Kidney (tissue), 13 donors: ENCODE measurements at regions not wholly inside any gene's neighbourhood (a gene's known extent, or its start where the extent isn't known, plus 50 kb on each side); places are given as distances from the start of the nearest gene placed in this dataset.

Experiments used
- DNase-seq, 5 donors: peaks; one replicate each; pipeline ENCODE4 v3.0.0-alpha.2; 2013 to 2020
- FAIRE-seq: peaks from 2 replicates; lab custom pipeline; 2012; peaks lifted over from hg19 to GRCh38; lab: Jason Lieb, UNC
- H3K27ac ChIP-seq, 2 donors: one replicate each; pipeline ENCODE4 v1.7.0; 2013; ENCODE audit warnings: low read depth in 2 of 2, low read length in 2 of 2, inconsistent platforms in 1 of 2
- H3K27me3 ChIP-seq: one replicate; pipeline ENCODE4 v1.7.1; 2013; ENCODE audit warnings: low read length, inconsistent platforms; ENCODE audit not compliant: control insufficient read depth, insufficient read depth
- H3K36me3 ChIP-seq, 3 donors: one replicate each; pipeline versions ENCODE4 v1.7.0 to v1.7.1; 2013; ENCODE audit warnings: low read length in 3 of 3, control low read depth in 1 of 3, inconsistent platforms in 1 of 3; ENCODE audit not compliant: insufficient read depth in 3 of 3, control insufficient read depth in 2 of 3
- H3K4me1 ChIP-seq, 3 donors: one replicate each; pipeline versions ENCODE4 v1.7.0 to v1.7.1; 2013; ENCODE audit warnings: low read length in 3 of 3, inconsistent platforms in 1 of 3, low read depth in 1 of 3; ENCODE audit not compliant: control insufficient read depth in 2 of 3, insufficient read depth in 2 of 3
- H3K4me3 ChIP-seq, 3 donors: one replicate each; pipeline versions ENCODE4 v1.7.0 to v1.8.1; 2013; ENCODE audit warnings: low read length in 3 of 3, control low read depth in 1 of 3, inconsistent platforms in 1 of 3
- H3K9ac ChIP-seq, 3 donors: one replicate each; pipeline versions ENCODE4 v1.7.0 to v1.7.1; 2013; ENCODE audit warnings: low read length in 3 of 3, control low read depth in 1 of 3, inconsistent platforms in 1 of 3
- H3K9me3 ChIP-seq, 3 donors: one replicate each; pipeline versions ENCODE4 v1.7.0 to v1.7.1; 2013; ENCODE audit warnings: low read length in 3 of 3, control low read depth in 1 of 3, inconsistent platforms in 1 of 3; ENCODE audit not compliant: control insufficient read depth in 2 of 3, insufficient read depth in 1 of 3
- intact Hi-C: fragments of 100-400 bp; cut with DNase I; formaldehyde crosslinking; loops from one replicate; pipeline ENCODE4 v1.11.1; 2022
- TF ChIP-seq, protein P1 (sequence below): IDR thresholded peaks from 3 replicates; pipeline ENCODE4 v1.5.1; 2012; ENCODE audit warnings: mild to moderate bottlenecking, moderate library complexity, borderline replicate concordance; ENCODE audit not compliant: insufficient read depth; ENCODE audit errors: extremely low read depth
- donor health status: control.
- donor health status: control.
- donor health status: control.
- donor health status: control.
- donor health status: control.
- donor health status: DM: yes; HTN: yes; CAD: no.
- donor health status: Normal renal cell carcinoma (clear cell type).

DNA sequence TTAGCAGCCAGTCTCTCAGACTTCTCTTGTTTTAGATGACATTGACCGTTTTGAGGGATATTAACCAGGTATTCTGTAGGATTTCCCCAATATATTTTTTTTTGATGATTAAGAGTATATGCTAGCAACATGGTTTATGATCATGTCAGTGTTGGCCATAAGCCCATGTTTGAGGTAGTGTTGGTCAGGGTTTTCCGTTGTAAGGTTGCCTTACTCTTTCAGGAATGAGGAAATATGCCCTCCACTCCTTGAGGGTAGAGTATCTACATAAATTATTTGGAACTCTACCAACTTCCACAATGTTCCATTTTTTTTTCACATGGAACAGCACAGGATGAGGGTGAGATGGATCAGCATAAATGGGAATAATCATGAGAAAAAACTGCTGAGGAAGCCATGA lies 188.4 kb upstream of the PRDM9 start:
- H3K9ac ChIP-seq: no peak overlapping the region
- no peaks in the 10 kb centered on the region for H3K27me3 ChIP-seq
- no peaks in the 10 kb centered on the region for H3K4me1 ChIP-seq
- DNase-seq: no peak
- intact Hi-C loops: no loop called here
- no peaks in the 10 kb centered on the region for H3K9me3 ChIP-seq
- H3K4me3 ChIP-seq: no peak overlapping the region
- TF ChIP-seq, protein P1, sequence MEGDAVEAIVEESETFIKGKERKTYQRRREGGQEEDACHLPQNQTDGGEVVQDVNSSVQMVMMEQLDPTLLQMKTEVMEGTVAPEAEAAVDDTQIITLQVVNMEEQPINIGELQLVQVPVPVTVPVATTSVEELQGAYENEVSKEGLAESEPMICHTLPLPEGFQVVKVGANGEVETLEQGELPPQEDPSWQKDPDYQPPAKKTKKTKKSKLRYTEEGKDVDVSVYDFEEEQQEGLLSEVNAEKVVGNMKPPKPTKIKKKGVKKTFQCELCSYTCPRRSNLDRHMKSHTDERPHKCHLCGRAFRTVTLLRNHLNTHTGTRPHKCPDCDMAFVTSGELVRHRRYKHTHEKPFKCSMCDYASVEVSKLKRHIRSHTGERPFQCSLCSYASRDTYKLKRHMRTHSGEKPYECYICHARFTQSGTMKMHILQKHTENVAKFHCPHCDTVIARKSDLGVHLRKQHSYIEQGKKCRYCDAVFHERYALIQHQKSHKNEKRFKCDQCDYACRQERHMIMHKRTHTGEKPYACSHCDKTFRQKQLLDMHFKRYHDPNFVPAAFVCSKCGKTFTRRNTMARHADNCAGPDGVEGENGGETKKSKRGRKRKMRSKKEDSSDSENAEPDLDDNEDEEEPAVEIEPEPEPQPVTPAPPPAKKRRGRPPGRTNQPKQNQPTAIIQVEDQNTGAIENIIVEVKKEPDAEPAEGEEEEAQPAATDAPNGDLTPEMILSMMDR: no peak
- no peak for FAIRE-seq
- no peaks in the 10 kb centered on the region for H3K36me3 ChIP-seq
- no peak overlapping the region for H3K27ac ChIP-seq

DNA sequence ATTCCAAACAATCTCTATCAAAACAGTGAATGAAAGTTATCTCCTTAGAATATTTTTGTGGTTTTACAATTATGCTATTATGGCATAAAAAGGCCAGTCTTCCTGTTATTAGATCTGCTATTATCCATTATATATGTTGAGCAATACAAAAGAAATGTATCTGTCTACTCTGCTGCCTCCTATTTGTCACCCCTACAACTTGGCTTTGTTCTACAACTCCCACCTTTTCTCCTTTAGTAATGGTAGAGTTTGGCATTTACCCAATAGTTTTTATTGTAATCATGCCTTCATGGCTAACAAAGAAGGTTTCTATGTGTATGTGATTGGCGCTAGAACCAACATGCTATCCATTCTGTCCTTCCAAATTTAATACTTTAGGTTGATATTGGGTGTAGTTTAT lies 189.2 kb upstream of the PRDM9 start:
- H3K36me3 ChIP-seq: no peaks in the 10 kb centered on the region

DNA sequence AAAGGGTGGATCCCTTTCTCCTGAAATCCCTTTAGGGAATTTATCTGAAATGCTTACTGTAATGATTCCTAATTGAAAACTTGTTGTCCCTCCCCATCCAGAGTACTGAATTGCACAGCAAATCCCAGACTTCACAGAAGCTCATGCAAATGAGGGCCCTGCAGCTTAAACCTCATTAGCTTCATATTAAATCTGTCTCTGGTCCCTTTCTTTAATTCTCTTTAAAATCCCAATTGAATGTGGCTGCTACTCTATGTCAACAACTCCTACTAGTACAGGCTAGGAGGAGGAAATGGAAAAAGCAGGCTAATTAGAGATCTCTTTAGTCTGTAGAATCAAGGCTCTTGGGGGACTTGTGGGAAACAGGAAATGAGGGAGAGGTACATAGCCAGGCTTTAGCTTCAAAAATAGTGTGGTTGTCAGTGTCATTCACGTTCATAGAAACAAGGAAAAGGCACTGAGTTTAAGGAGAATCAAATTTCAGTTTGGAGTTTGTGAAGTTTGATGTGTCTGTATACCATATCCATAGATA lies 191.3 kb upstream of the PRDM9 start:
- DNase-seq: no peak
- Histone ChIP-seq H3K27me3 (no peaks in the 10 kb centered on the region), H3K36me3 (no peaks in the 10 kb centered on the region), H3K4me3 (no peak overlapping the region), H3K9ac (no peak overlapping the region), H3K4me1 (no peaks in the 10 kb centered on the region), H3K27ac (no peak overlapping the region), H3K9me3 (no peaks in the 10 kb centered on the region)
- intact Hi-C loops: no loop called here
- FAIRE-seq: no peak
- TF ChIP-seq, protein P1: no peak

More for the DNA sequence above, 189.2 kb upstream of the PRDM9 start:
- no peaks in the 10 kb centered on the region for H3K27me3 ChIP-seq
- H3K9ac ChIP-seq: no peak overlapping the region
- TF ChIP-seq, protein P1: no peak
- intact Hi-C loops: no loop called here
- no peak for DNase-seq
- no peak overlapping the region for H3K4me3 ChIP-seq
- no peaks in the 10 kb centered on the region for H3K9me3 ChIP-seq
- no peak overlapping the region for H3K27ac ChIP-seq
- no peak for FAIRE-seq
- no peaks in the 10 kb centered on the region for H3K4me1 ChIP-seq

DNA sequence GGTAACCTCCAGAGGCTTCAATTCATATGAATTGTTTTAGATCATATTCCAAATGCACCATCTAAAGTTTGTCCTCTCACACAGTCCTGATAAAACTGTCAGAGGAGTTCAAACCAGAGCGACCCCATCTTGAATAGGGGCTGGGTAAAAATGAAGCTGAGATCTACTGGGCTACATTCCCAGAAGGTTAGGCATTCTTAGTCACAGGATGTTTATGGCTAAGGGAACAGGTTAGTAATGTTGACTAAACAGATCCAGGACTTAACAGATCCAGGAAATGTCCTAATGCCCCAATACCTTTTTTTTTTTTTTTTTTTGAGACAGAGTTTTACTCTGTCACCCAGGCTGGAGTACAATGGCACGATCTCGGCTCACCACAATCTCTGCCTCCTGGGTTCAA lies 192.6 kb upstream of the PRDM9 start:
- FAIRE-seq (no peak), DNase-seq (no peak)
- TF ChIP-seq, protein P1: no peak
- H3K9me3 ChIP-seq: no peaks in the 10 kb centered on the region
- H3K4me3 ChIP-seq: no peak overlapping the region
- no peaks in the 10 kb centered on the region for H3K27me3 ChIP-seq
- intact Hi-C loops: no loop called here
- H3K27ac ChIP-seq: no peak overlapping the region
- H3K36me3 ChIP-seq: no peaks in the 10 kb centered on the region
- no peak overlapping the region for H3K9ac ChIP-seq
- no peaks in the 10 kb centered on the region for H3K4me1 ChIP-seq
